OCI-LY7 (cell line): ENCODE measurements at regions not wholly inside any gene's neighbourhood (a gene's known extent, or its start where the extent isn't known, plus 50 kb on each side); places are given as distances from the start of the nearest gene placed in this dataset.

ENCODE experiments used
- BruUV-seq: library from RNA; stranded (reverse); fragments of 400-500 nt; replicated peaks from 2 replicates; lab custom pipeline; 2021; lab: Mats Ljungman, UMichigan
- CTCF ChIA-PET: fragments of 300-600 bp; sonication (Branson Sonifier 250); formaldehyde crosslinking; loops from one replicate; lab custom pipeline; 2022; ENCODE audit warnings: antibody characterized with exemption; ENCODE audit not compliant: unreplicated experiment; lab: Charles Lee
- POLR2A ChIA-PET: fragments of 300-600 bp; sonication (Branson Sonifier 250); formaldehyde crosslinking; loops from one replicate; lab custom pipeline; 2022; ENCODE audit warnings: antibody characterized with exemption; lab: Charles Lee
- DNase-seq: peaks from one replicate; pipeline ENCODE4 v3.0.0-alpha.2; 2015; ENCODE audit warnings: low spot score
- H2AFZ ChIP-seq: fragments of 200-600 bp; sonication (generic), shearing (Covaris generic); 2 replicates; pipeline ENCODE4 v1.6.1; 2014; ENCODE audit warnings: mild to moderate bottlenecking, antibody characterized with exemption, low read length, moderate library complexity
- H3K27ac ChIP-seq: fragments of 200-600 bp; sonication (generic); 2 replicates; pipeline ENCODE4 v1.5.1; 2014; ENCODE audit warnings: mixed run types, low read depth, mild to moderate bottlenecking, moderate library complexity, low read length, inconsistent platforms; ENCODE audit not compliant: poor library complexity, severe bottlenecking
- H3K36me3 ChIP-seq: fragments of 200-600 bp; sonication (generic); 2 replicates; pipeline ENCODE4 v1.6.1; 2014; ENCODE audit warnings: mild to moderate bottlenecking, antibody characterized with exemption, low read length, moderate library complexity, mixed read lengths; ENCODE audit not compliant: insufficient read depth
- H3K4me1 ChIP-seq: fragments of 200-600 bp; sonication (generic); 2 replicates; pipeline ENCODE4 v1.5.1; 2014; ENCODE audit warnings: mild to moderate bottlenecking, low read length; ENCODE audit not compliant: insufficient read depth, poor library complexity, severe bottlenecking
- H3K4me2 ChIP-seq: fragments of 200-600 bp; sonication (generic); 2 replicates; pipeline ENCODE4 v1.6.1; 2014; ENCODE audit warnings: mild to moderate bottlenecking, low read length
- H3K4me3 ChIP-seq: fragments of 200-600 bp; sonication (generic); 2 replicates; pipeline ENCODE4 v1.5.1; 2014; ENCODE audit warnings: mild to moderate bottlenecking, low read depth, low read length; ENCODE audit not compliant: poor library complexity, severe bottlenecking
- H3K79me2 ChIP-seq: fragments of 200-600 bp; sonication (generic); 2 replicates; pipeline ENCODE4 v1.6.1; 2016; ENCODE audit warnings: low read depth, mild to moderate bottlenecking, low read length, moderate library complexity, mixed read lengths; ENCODE audit not compliant: insufficient read depth
- H3K9me2 ChIP-seq: fragments of 200-600 bp; sonication (generic); 2 replicates; pipeline ENCODE4 v1.6.1; 2016; ENCODE audit warnings: mild to moderate bottlenecking, low read length, mixed read lengths; ENCODE audit not compliant: insufficient read depth
- H3K9me3 ChIP-seq: fragments of 200-600 bp; sonication (generic); 2 replicates; pipeline ENCODE4 v1.6.1; 2014; ENCODE audit warnings: mild to moderate bottlenecking, mixed run types, low read length, mixed read lengths
- H4K20me1 ChIP-seq: fragments of 200-600 bp; sonication (generic); 2 replicates; pipeline ENCODE4 v1.6.1; 2014; ENCODE audit warnings: mild to moderate bottlenecking, antibody characterized with exemption, low read length, moderate library complexity, mixed read lengths; ENCODE audit not compliant: insufficient read depth
- CTCF ChIP-seq: fragments of 200-600 bp; sonication (generic); conservative IDR thresholded peaks from 2 replicates; pipeline ENCODE4 v1.5.1; 2014; ENCODE audit warnings: mild to moderate bottlenecking, antibody characterized with exemption, low read length, moderate library complexity, mixed read lengths
- EZH2phosphoT487 ChIP-seq: fragments of 200-600 bp; sonication (generic); IDR thresholded peaks from 2 replicates; pipeline ENCODE4 v1.6.1; 2018; ENCODE audit warnings: low read depth, borderline replicate concordance, mild to moderate bottlenecking, mixed run types, antibody characterized with exemption, low read length, moderate library complexity, mixed read lengths
- intact Hi-C: fragments of 100-400 bp; cut with micrococcal nuclease; formaldehyde crosslinking; loops from one replicate; pipeline ENCODE4 v1.10.0; 2022; ENCODE audit not compliant: unreplicated experiment

- POLR2A ChIA-PET, result no interaction called here
- intact Hi-C loops, result no loop called here
Measured at GRCh38 chr6:164756723-164757122, 552.7 kb downstream of the C6orf118 start.

GRCh38 chr6:164756142-164756541 is 553.3 kb downstream of the C6orf118 start:
- Histone ChIP-seq H3K9me2 (no peaks in the 10 kb centered on the region), H3K4me3 (no peak overlapping the region), H3K79me2 (no peaks in the 10 kb centered on the region), H3K4me2 (no peak overlapping the region), H3K4me1 (no peaks in the 10 kb centered on the region), H3K36me3 (no peaks in the 10 kb centered on the region), H2AFZ (no peak overlapping the region), H4K20me1 (no peaks in the 10 kb centered on the region), H3K9me3 (no peaks in the 10 kb centered on the region), H3K27ac (no peak overlapping the region)
- TF ChIP-seq EZH2phosphoT487, result no peak
- no peak for TF ChIP-seq CTCF
- intact Hi-C loops, result no loop called here
- DNase-seq, result no peak
- no TSS peak for BruUV-seq
- CTCF ChIA-PET, result no interaction called here
- POLR2A ChIA-PET, result no interaction called here

More at GRCh38 chr6:164756723-164757122, 552.7 kb downstream of the C6orf118 start:
- Histone ChIP-seq H3K9me2 (no peaks in the 10 kb centered on the region), H3K4me3 (no peak overlapping the region), H2AFZ (no peak overlapping the region), H3K4me2 (no peak overlapping the region), H3K9me3 (no peaks in the 10 kb centered on the region), H3K36me3 (no peaks in the 10 kb centered on the region), H3K27ac (no peak overlapping the region), H4K20me1 (no peaks in the 10 kb centered on the region), H3K79me2 (no peaks in the 10 kb centered on the region), H3K4me1 (no peaks in the 10 kb centered on the region)
- no TSS peak for BruUV-seq
- CTCF ChIA-PET, result no interaction called here
- no peak for DNase-seq
- TF ChIP-seq EZH2phosphoT487, result no peak
- TF ChIP-seq CTCF, result no peak

- DNase-seq, result no peak
- no peaks in the 10 kb centered on the region for H3K9me2 ChIP-seq
- no peak overlapping the region for H3K4me2 ChIP-seq
- no peaks in the 10 kb centered on the region for H4K20me1 ChIP-seq
- no peaks in the 10 kb centered on the region for H3K36me3 ChIP-seq
- H3K4me1 ChIP-seq, result no peaks in the 10 kb centered on the region
- BruUV-seq, result no TSS peak
- H3K9me3 ChIP-seq, result no peaks in the 10 kb centered on the region
- H3K4me3 ChIP-seq, result no peak overlapping the region
- no peak overlapping the region for H3K27ac ChIP-seq
- TF ChIP-seq EZH2phosphoT487, result no peak
- TF ChIP-seq CTCF, result no peak
- intact Hi-C loops, result no loop called here
- ChIA-PET POLR2A (no interaction called here), CTCF (no interaction called here)
- no peaks in the 10 kb centered on the region for H3K79me2 ChIP-seq
- no peak overlapping the region for H2AFZ ChIP-seq
Measured at GRCh38 chr6:164753517-164753916, 555.9 kb downstream of the C6orf118 start.
